ENCODE measurements at regions not wholly inside any gene's neighbourhood (a gene's known extent, or its start where the extent isn't known, plus 50 kb on each side); places are given as distances from the start of the nearest gene placed in this dataset.

DNA sequence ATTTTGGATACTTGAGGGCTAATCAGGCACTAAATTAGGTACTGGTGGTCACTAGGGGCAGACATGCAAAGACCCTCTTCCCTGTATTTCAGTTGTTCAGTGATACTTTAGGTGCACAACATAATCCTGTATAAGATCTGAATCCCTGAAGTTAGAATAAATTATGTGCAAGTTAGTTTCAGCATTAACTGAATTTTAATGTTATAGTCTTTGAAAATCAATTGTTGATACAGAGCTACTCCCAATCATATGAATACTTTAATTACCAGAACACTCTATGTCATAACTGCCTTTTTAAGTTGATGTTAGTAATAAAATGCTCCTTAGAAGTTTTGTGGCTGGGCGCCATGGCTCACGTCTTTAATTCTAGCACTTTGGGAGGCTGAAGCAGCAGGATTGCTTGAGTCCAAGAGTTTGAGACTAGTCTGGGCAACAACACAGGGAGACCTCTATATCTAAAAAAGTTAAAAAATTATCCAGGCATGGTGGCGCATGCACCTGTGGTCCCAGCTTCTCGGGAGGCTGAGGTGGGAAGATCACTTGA is 87.1 kb upstream of the SKAP2 start:
- TF ChIP-seq, protein P1, sequence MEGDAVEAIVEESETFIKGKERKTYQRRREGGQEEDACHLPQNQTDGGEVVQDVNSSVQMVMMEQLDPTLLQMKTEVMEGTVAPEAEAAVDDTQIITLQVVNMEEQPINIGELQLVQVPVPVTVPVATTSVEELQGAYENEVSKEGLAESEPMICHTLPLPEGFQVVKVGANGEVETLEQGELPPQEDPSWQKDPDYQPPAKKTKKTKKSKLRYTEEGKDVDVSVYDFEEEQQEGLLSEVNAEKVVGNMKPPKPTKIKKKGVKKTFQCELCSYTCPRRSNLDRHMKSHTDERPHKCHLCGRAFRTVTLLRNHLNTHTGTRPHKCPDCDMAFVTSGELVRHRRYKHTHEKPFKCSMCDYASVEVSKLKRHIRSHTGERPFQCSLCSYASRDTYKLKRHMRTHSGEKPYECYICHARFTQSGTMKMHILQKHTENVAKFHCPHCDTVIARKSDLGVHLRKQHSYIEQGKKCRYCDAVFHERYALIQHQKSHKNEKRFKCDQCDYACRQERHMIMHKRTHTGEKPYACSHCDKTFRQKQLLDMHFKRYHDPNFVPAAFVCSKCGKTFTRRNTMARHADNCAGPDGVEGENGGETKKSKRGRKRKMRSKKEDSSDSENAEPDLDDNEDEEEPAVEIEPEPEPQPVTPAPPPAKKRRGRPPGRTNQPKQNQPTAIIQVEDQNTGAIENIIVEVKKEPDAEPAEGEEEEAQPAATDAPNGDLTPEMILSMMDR (IDR thresholded peaks at IDR 0.05; ENCODE audit: insufficient read depth, low read length) = no peak
- TF ChIP-seq SPI1 (IDR thresholded peaks at IDR 0.05; ENCODE audit: borderline replicate concordance, low read depth) = no peak
- TF ChIP-seq, protein P2, sequence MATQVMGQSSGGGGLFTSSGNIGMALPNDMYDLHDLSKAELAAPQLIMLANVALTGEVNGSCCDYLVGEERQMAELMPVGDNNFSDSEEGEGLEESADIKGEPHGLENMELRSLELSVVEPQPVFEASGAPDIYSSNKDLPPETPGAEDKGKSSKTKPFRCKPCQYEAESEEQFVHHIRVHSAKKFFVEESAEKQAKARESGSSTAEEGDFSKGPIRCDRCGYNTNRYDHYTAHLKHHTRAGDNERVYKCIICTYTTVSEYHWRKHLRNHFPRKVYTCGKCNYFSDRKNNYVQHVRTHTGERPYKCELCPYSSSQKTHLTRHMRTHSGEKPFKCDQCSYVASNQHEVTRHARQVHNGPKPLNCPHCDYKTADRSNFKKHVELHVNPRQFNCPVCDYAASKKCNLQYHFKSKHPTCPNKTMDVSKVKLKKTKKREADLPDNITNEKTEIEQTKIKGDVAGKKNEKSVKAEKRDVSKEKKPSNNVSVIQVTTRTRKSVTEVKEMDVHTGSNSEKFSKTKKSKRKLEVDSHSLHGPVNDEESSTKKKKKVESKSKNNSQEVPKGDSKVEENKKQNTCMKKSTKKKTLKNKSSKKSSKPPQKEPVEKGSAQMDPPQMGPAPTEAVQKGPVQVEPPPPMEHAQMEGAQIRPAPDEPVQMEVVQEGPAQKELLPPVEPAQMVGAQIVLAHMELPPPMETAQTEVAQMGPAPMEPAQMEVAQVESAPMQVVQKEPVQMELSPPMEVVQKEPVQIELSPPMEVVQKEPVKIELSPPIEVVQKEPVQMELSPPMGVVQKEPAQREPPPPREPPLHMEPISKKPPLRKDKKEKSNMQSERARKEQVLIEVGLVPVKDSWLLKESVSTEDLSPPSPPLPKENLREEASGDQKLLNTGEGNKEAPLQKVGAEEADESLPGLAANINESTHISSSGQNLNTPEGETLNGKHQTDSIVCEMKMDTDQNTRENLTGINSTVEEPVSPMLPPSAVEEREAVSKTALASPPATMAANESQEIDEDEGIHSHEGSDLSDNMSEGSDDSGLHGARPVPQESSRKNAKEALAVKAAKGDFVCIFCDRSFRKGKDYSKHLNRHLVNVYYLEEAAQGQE (IDR thresholded peaks at IDR 0.05; ENCODE audit: insufficient replicate concordance, low read depth) = no peak

All from HL-60 (cell line).